IPS DF 6.9 (cell line): ENCODE measurements at regions not wholly inside any gene's neighbourhood (a gene's known extent, or its start where the extent isn't known, plus 50 kb on each side); places are given as distances from the start of the nearest gene placed in this dataset.

ENCODE experiments used
- DNase-seq: peaks from one replicate; pipeline ENCODE4 v3.0.0-alpha.2; 2013; ENCODE audit warnings: low read depth, low spot score
- H3K27ac ChIP-seq: one replicate; pipeline ENCODE4 v1.5.1; 2013; ENCODE audit warnings: low read length, control low read depth
- H3K27me3 ChIP-seq: 2 replicates; pipeline ENCODE4 v1.6.1; 2013; ENCODE audit warnings: mild to moderate bottlenecking, low read length; ENCODE audit not compliant: control insufficient read depth, insufficient read depth
- H3K36me3 ChIP-seq: 2 replicates; pipeline ENCODE4 v1.6.1; 2013; ENCODE audit warnings: low read length; ENCODE audit not compliant: control insufficient read depth, insufficient read depth
- H3K4me1 ChIP-seq: 2 replicates; pipeline ENCODE4 v1.6.1; 2013; ENCODE audit warnings: low read length; ENCODE audit not compliant: control insufficient read depth, insufficient read depth
- H3K4me3 ChIP-seq: 2 replicates; pipeline ENCODE4 v1.5.1; 2013; ENCODE audit warnings: mild to moderate bottlenecking, low read length
- H3K9me3 ChIP-seq: 2 replicates; pipeline ENCODE4 v1.6.1; 2013; ENCODE audit warnings: low read length, inconsistent platforms; ENCODE audit not compliant: control insufficient read depth, insufficient read depth
- WGBS: extraction: QIAGEN DNeasy Blood & Tissue Kit; methylation state at CpG from one replicate; pipeline ENCODE4 v1.1.7; 2013; ENCODE audit warnings: mixed read lengths, missing lambda C conversion rate; ENCODE audit not compliant: insufficient read length, insufficient coverage; 5-methylcytosine and 5-hydroxymethylcytosine counted together

DNA sequence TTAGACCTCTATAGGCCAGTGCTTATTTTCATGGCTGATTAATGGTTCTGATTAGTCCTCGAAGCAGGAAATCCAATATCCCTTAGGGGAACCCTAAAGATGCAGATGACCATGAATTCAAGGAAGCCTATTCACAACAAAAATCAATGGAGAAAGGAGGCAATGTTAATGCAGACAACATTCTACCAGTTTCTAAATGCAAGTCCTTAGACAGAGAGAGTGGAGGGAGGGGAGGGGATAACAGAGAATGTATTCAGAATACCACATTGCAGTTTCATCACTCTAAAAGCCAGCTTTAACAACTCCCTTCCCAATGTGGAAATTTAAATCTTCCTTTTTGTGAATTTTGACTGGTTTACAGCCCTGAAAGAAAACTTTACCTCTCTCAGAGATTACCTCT, 87.1 kb upstream of the POU3F2 start:
- H3K4me1 ChIP-seq, result no peaks in the 10 kb centered on the region
- no peak for DNase-seq
- no peaks in the 10 kb centered on the region for H3K27me3 ChIP-seq
- no peaks in the 10 kb centered on the region for H3K36me3 ChIP-seq
- H3K27ac ChIP-seq, result no peak overlapping the region
- H3K4me3 ChIP-seq, result no peak overlapping the region
- no peaks in the 10 kb centered on the region for H3K9me3 ChIP-seq
- no CpG with 5 or more reads among the region's 1 CpG for whole genome bisulfite sequencing

DNA sequence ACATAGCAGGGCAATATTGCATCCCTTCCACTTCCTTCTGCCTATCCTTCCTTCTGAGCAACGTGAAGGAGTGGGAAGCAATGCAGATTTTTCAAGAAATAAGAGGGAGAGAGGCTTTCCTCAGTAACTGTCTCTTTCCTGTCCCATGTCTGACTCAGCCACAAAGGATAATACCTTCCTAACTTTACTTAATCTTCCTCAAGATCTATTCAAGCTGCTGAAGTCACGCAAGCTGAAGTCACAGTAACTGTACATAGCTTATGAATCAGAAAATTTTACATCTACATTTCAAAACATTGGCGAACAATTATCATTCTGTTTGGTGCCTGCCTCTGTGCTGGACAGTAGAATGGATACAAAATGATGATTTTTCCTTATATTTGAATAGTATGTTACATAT, 86.4 kb upstream of the POU3F2 start:
- Histone ChIP-seq H3K4me3 (no peak overlapping the region), H3K27ac (no peak overlapping the region), H3K36me3 (no peaks in the 10 kb centered on the region), H3K27me3 (no peaks in the 10 kb centered on the region), H3K4me1 (no peaks in the 10 kb centered on the region), H3K9me3 (no peaks in the 10 kb centered on the region)
- no peak for DNase-seq
- no CpG with 5 or more reads among the region's 3 CpGs for WGBS

DNA sequence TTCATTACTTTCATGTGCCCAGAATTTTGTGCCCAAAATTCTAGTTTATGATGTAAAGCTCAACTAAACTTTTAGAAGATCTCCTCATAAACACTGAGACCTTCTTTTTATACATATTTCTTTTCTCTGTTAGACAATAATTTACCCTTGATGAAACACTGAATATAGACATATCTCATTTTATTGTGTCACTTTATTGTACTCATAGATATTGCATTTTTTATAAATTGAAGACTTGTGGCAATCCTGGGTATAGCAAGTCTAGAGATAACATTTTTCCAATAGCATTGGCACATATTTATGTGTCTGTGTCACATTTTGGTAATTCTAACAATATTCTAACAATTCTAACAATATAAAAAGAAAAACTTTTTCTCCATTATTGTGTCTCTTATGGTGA, 74.9 kb upstream of the POU3F2 start:
- H3K27me3 ChIP-seq, result no peaks in the 10 kb centered on the region

DNA sequence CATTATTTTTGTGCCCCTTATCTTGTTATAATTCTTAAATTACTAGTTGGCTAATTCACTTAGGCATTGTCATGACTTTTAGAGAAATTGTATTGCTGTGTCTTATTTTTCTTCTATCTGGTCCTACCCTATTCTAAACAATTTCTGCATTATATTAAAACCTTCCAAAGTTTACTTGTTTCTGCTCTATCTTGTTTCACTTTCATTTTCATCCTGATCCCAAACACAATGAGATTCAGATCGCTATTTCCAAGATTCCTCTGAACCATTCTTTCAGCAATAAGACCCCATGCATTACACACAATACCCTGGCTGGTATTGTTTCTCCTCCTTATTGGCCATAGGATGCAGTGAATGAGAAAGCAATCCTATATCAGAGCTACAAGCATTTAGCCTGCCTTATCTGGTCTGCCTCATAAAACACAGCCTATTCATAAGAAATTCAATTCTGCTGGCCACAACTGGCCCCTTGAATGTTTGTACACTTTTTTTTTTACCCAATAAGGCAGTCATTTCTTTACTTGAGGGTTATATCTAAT, 69.9 kb upstream of the POU3F2 start:
- WGBS, result no CpG with 5 or more reads among the region's 1 CpG
- Histone ChIP-seq H3K4me3 (no peak overlapping the region), H3K36me3 (no peaks in the 10 kb centered on the region)

More for the DNA sequence above, 74.9 kb upstream of the POU3F2 start:
- H3K4me1 ChIP-seq, result no peaks in the 10 kb centered on the region
- no peaks in the 10 kb centered on the region for H3K9me3 ChIP-seq
- no peaks in the 10 kb centered on the region for H3K36me3 ChIP-seq
- H3K27ac ChIP-seq, result no peak overlapping the region
- H3K4me3 ChIP-seq, result no peak overlapping the region
- DNase-seq, result no peak

DNA sequence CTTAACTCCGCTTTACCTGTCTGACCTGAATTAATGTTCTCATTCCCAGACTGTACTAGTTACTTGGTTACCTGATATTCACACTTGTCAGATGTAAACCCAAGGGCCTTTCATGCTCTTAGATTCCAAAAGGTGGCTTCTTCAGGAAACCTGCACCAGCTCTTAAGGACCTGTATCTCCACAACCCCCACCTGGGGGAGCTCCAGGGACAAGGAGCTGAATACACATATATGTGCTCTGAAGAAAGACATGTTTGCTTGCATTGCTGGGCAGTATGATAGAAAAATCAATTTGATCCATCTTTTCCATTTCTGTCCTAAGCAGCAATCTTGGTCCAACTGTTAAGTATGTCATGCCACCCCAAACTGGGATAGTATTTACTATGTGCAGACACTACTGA, 64.8 kb upstream of the POU3F2 start:
- no peak for DNase-seq
- no CpG with 5 or more reads among the region's 1 CpG for WGBS
- Histone ChIP-seq H3K4me1 (no peaks in the 10 kb centered on the region), H3K36me3 (no peaks in the 10 kb centered on the region), H3K27me3 (no peaks in the 10 kb centered on the region), H3K9me3 (no peaks in the 10 kb centered on the region), H3K4me3 (no peak overlapping the region), H3K27ac (no peak overlapping the region)

More for the DNA sequence above, 69.9 kb upstream of the POU3F2 start:
- Histone ChIP-seq H3K9me3 (no peaks in the 10 kb centered on the region), H3K27ac (no peak overlapping the region), H3K4me1 (no peaks in the 10 kb centered on the region), H3K27me3 (no peaks in the 10 kb centered on the region)
- DNase-seq, result no peak

DNA sequence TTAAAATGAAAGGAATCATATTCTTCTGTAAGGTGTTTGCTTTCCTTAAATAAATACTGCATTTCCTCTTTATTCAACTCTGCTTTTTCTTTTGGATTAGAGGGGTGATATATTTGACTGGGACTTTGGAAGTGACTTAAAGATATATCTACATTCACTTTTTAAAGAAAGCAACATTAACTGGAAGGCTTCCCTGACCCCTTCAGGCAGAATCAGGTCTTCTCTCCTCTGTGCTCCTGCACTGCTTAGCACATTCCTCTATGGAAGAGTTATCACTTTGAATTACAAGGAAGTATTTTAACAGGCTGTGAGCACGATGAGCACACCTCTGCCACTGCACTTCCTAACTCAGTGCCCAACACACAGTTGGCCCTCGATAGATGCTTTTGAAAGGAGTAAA, 59.2 kb upstream of the POU3F2 start:
- Histone ChIP-seq H3K4me1 (no peaks in the 10 kb centered on the region), H3K27ac (no peak overlapping the region), H3K36me3 (no peaks in the 10 kb centered on the region), H3K4me3 (no peak overlapping the region), H3K27me3 (no peaks in the 10 kb centered on the region), H3K9me3 (no peaks in the 10 kb centered on the region)
- no peak for DNase-seq
- WGBS, result no CpG with 5 or more reads among the region's 2 CpGs

DNA sequence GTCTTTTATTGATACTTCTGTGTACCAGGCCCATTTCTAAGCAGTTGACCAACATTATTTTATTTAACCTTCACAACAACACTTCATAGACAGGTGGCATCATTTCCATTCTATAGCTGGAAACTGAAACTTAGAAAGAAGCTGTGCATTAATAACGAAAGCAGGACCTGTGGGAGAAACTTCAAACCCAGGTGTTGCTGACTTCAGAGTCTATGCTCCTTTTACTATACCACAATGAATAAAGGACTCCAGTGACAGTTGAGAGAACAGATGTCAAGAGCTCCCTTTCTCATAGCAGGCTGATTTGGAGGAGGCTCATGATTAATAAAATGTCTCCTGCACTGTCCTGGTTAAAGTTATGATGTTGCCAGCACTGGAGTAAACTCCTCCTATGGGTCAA, 56.6 kb upstream of the POU3F2 start:
- Histone ChIP-seq H3K36me3 (no peaks in the 10 kb centered on the region), H3K4me3 (no peak overlapping the region), H3K27ac (no peak overlapping the region), H3K4me1 (no peaks in the 10 kb centered on the region), H3K9me3 (no peaks in the 10 kb centered on the region), H3K27me3 (no peaks in the 10 kb centered on the region)
- no peak for DNase-seq
- no CpG with 5 or more reads among the region's 1 CpG for WGBS

DNA sequence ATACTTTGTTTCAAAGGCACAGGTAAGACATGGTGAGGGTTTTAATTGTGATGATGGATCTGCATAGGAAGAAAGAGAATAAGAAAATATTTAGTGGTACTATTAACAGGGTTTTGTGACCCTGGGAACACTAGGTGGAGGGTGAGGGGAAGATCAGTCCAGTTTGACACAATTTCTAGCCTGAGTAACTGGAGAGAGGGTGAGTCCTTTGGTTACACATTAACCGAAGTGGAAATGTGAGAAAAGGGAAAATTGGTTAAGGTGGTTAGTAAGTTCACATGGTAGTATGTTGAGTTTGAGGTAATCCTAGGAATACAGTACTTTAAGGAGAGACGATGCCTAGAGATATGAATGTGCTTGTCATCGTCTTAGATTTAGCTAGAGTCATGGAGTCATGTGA, 54.8 kb upstream of the POU3F2 start:
- 100% methylated on average over 1 of the region's 3 CpGs for WGBS
- H3K27ac ChIP-seq, result no peak overlapping the region
- no peaks in the 10 kb centered on the region for H3K36me3 ChIP-seq
- no peak overlapping the region for H3K4me3 ChIP-seq
- no peak for DNase-seq
- no peaks in the 10 kb centered on the region for H3K27me3 ChIP-seq
- no peaks in the 10 kb centered on the region for H3K4me1 ChIP-seq
- H3K9me3 ChIP-seq, result no peaks in the 10 kb centered on the region

DNA sequence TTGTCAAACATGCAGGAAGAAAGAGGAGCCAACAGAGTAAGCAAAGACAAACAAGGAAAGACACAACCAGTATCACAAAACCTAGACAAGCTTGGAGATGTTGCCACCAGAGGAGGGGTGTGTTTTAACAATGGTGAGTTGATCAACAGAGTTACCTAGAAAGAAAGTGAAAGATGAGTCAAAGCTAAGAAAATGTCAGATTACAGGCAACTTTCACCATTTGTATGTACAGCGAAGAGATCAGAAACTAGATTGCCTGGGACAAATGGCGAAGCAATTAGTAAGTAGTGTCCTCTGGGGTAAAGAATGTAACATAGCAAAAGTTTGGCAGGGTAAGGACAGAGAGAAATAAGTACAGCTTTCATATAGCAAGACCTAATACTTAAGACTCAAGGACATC, 51.6 kb upstream of the POU3F2 start:
- no CpG with 5 or more reads among the region's 2 CpGs for WGBS
- no peaks in the 10 kb centered on the region for H3K4me1 ChIP-seq
- H3K27ac ChIP-seq, result no peak overlapping the region
- no peaks in the 10 kb centered on the region for H3K27me3 ChIP-seq
- no peak overlapping the region for H3K4me3 ChIP-seq
- H3K9me3 ChIP-seq, result no peaks in the 10 kb centered on the region
- H3K36me3 ChIP-seq, result no peaks in the 10 kb centered on the region
- no peak for DNase-seq

DNA sequence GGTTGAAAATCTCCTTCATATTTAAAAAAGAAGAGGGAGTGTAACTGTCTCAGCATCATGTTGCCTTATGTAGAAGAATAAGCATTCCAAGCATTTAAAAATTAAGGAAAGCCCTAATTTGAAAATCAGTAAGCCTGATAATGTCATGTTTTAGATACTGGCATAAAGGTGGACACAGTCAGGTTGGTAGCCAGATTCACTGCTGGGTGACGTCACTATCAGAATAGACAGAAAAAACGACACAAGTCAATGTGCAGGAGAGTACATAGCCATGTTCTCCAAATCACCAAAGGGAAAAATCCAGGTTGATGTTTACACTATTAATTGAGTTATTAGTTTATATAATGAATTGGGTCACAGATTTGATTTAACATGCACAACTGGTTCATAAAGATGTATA, 50.8 kb upstream of the POU3F2 start:
- no peak for DNase-seq
- H3K36me3 ChIP-seq, result no peaks in the 10 kb centered on the region
- H3K9me3 ChIP-seq, result no peaks in the 10 kb centered on the region
- H3K27me3 ChIP-seq, result no peaks in the 10 kb centered on the region
- no CpG with 5 or more reads among the region's 2 CpGs for WGBS
- H3K4me3 ChIP-seq, result no peak overlapping the region
- H3K27ac ChIP-seq, result no peak overlapping the region
- H3K4me1 ChIP-seq, result 0 out of 2 replicates have a peak, but pooled peaks cover 1% of the 10 kb centered on the region
